ENCODE measurements at regions not wholly inside any gene's neighbourhood (a gene's known extent, or its start where the extent isn't known, plus 50 kb on each side); places are given as distances from the start of the nearest gene placed in this dataset.

DNA sequence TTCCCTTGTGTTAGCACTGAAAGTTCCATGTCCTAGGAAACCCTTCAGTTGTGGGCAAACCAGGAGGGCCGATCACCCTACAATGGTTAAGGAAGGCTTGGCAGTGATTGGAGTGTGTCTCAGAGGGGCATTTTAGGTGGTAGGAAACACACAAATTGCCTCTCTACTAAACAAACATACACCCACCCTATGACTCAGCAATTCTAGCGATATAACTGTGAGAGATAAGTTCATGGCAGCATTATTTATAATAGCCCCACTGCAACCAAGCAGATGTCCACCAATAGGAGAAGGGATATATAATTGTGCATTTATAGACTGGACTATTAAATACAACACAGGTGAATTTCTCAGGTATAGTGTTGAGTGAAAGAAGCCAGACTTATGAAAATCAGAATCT is 543.1 kb downstream of the UQCRFS1 start:
- Histone ChIP-seq H3K36me3 (no peaks in the 10 kb centered on the region), H3K4me3 (no peak overlapping the region), H3K27me3 (no peaks in the 10 kb centered on the region), H3K9me3 (no peaks in the 10 kb centered on the region), H3K27ac (no peak overlapping the region), H3K4me1 (no peaks in the 10 kb centered on the region)
- TF ChIP-seq, protein P1, sequence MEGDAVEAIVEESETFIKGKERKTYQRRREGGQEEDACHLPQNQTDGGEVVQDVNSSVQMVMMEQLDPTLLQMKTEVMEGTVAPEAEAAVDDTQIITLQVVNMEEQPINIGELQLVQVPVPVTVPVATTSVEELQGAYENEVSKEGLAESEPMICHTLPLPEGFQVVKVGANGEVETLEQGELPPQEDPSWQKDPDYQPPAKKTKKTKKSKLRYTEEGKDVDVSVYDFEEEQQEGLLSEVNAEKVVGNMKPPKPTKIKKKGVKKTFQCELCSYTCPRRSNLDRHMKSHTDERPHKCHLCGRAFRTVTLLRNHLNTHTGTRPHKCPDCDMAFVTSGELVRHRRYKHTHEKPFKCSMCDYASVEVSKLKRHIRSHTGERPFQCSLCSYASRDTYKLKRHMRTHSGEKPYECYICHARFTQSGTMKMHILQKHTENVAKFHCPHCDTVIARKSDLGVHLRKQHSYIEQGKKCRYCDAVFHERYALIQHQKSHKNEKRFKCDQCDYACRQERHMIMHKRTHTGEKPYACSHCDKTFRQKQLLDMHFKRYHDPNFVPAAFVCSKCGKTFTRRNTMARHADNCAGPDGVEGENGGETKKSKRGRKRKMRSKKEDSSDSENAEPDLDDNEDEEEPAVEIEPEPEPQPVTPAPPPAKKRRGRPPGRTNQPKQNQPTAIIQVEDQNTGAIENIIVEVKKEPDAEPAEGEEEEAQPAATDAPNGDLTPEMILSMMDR (IDR thresholded peaks at IDR 0.05) = no peak
- no peak for DNase-seq (ENCODE audit: low spot score in 2 of 2)
- intact Hi-C loops (cut with DNase I) = no loop called here

DNA sequence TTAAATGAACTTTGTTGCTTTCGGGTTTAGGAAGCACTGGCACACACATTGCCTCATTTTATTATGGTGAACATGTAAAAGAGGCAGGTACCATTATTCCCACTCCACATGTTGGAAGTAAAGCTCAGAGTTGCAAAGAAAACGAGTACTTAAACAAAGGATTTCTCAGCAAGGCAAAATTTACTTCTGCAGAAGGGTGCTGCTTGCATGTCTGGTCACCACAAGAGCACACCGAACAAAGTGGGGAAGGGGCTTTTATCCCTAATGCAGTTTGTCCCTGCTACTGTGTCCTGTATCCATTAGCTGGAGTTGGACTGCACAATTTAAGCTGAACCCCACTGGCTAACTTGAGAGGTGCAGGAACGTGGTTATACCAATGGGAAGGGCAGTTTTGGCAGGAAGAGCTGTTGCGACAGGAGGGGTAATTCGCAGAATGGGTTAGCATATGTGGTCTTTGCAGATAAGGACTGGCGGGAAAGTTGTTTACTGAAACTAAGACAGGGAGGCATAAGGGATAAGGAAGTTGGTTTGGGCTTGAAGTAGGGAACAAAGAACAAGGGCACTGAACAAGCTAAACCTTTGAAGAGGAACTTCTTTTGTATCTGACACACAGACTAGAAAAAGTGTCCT is 545.5 kb downstream of the UQCRFS1 start:
- intact Hi-C loops (cut with DNase I) = no loop called here
- TF ChIP-seq, protein P1 (IDR thresholded peaks at IDR 0.05) = no peak
- Histone ChIP-seq H3K36me3 (no peaks in the 10 kb centered on the region), H3K4me1 (no peaks in the 10 kb centered on the region), H3K27me3 (no peaks in the 10 kb centered on the region), H3K4me3 (no peak overlapping the region), H3K27ac (no peak overlapping the region), H3K9me3 (no peaks in the 10 kb centered on the region)
- DNase-seq (ENCODE audit: low spot score in 2 of 2) = no peak

DNA sequence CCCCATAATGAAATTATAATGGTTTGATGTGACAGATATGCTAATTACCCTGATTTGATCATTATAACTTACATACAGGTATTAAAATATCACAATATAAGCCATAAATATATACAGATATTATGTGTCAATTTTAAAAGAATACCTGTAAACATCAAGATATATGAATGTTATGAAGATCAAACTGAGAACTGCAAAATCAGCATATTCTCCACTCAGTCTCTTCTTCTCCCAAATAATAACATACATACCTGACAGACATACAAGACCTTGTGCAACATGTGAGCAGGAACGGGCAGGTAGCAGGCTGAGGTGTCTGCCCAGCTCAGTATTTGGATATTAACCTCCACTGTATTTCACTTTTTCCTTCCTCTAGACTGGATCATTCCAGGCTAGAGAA is 547.2 kb downstream of the UQCRFS1 start:
- no peak for DNase-seq (ENCODE audit: low spot score in 2 of 2)
- Histone ChIP-seq H3K4me1 (no peaks in the 10 kb centered on the region), H3K36me3 (no peaks in the 10 kb centered on the region), H3K9me3 (no peaks in the 10 kb centered on the region), H3K27me3 (no peaks in the 10 kb centered on the region), H3K27ac (no peak overlapping the region), H3K4me3 (no peak overlapping the region)
- TF ChIP-seq, protein P1 (IDR thresholded peaks at IDR 0.05) = no peak
- intact Hi-C loops (cut with DNase I) = no loop called here

DNA sequence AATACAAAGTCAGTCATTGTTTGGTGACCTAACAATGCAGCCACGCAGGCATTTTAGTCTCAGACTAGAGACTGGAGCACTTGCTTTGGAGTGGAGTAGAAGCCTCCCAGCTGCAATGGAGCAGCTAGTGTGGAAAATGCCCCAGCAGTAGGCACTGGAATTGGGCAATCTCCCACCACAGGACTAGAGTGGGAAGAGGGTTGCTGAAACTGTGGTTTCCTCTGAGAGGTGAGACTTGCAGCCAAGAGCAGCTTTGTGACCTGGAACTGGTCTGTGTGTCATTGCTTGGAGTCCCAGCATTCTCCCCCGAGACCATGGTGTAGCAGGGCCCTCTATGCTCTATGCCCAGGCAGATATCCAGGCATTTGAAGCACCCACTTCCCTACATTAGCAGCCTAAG is 556.3 kb downstream of the UQCRFS1 start:
- Histone ChIP-seq H3K36me3 (no peaks in the 10 kb centered on the region), H3K27me3 (no peaks in the 10 kb centered on the region), H3K27ac (no peak overlapping the region), H3K4me1 (no peaks in the 10 kb centered on the region), H3K4me3 (no peak overlapping the region), H3K9me3 (peaks cover 4 to 5% of the 10 kb centered on the region in 2 donors)
- TF ChIP-seq, protein P1 (IDR thresholded peaks at IDR 0.05) = no peak
- intact Hi-C loops (cut with DNase I) = no loop called here
- no peak for DNase-seq (ENCODE audit: low spot score in 2 of 2)

DNA sequence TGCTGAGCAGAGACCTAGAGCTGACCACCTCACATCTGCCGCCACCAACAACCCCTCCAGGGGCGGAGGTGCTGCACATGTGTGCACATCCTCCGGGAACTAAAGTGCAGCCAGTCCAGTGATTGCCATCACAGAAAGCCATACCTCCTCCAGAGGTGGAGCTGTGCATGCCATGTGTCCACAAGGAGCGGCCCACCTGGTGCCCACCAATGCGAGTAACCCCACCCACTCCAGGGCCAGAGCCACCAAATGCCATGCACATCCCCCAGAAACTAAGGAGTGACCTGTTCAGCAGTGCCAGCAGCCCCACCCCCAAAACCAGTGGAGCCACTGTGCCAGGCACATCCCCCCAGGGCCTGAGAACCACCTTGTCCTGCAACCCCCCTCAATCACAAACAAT is 557.9 kb downstream of the UQCRFS1 start:
- Histone ChIP-seq H3K4me3 (no peak overlapping the region), H3K27me3 (no peaks in the 10 kb centered on the region), H3K4me1 (no peaks in the 10 kb centered on the region), H3K9me3 (peaks cover 4 to 5% of the 10 kb centered on the region in 2 donors), H3K36me3 (no peaks in the 10 kb centered on the region), H3K27ac (no peak overlapping the region)
- intact Hi-C loops (cut with DNase I) = no loop called here
- DNase-seq (ENCODE audit: low spot score in 2 of 2) = no peak
- TF ChIP-seq, protein P1 (IDR thresholded peaks at IDR 0.05) = no peak

DNA sequence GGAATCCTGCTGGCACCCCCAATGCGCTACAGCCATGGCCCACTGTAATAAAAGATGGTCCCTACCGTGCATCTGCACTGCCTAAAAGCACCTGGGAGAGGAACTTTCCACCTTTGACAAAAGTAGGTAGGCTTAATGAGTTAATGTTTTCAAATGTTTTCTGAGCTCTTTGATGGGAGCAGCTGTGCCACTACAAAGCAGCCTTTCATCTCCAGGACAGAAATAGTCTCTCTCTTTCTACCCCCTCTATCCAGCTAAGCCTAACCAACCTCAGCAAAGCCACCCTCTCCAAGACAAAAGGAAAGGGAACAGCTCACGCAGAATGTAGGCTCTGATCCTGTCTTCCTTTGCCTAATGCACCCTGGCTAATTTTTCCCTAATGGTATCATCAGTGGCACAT is 560.2 kb downstream of the UQCRFS1 start:
- peaks cover 4 to 5% of the 10 kb centered on the region in 2 donors for H3K9me3 ChIP-seq
- H3K4me1 ChIP-seq = no peaks in the 10 kb centered on the region
- intact Hi-C loops (cut with DNase I) = no loop called here
- H3K4me3 ChIP-seq = no peak overlapping the region
- TF ChIP-seq, protein P1 (IDR thresholded peaks at IDR 0.05) = no peak
- no peaks in the 10 kb centered on the region for H3K36me3 ChIP-seq
- no peaks in the 10 kb centered on the region for H3K27me3 ChIP-seq
- DNase-seq (ENCODE audit: low spot score in 2 of 2) = no peak
- H3K27ac ChIP-seq = no peak overlapping the region
